ENCODE measurements at regions not wholly inside any gene's neighbourhood (a gene's known extent, or its start where the extent isn't known, plus 50 kb on each side); places are given as distances from the start of the nearest gene placed in this dataset.

GRCh38 chr4:38582889-38583470 is 81.0 kb upstream of the KLF3 start:
- no peak overlapping the region for H3K4me3 ChIP-seq (ENCODE audit: low read depth, low read length, poor library complexity, severe bottlenecking)
- H4K20me1 ChIP-seq (ENCODE audit: insufficient read depth, low read length), result no peaks in the 10 kb centered on the region
- no peaks in the 10 kb centered on the region for H3K27me3 ChIP-seq (ENCODE audit: insufficient read depth, low read length)
- no peaks in the 10 kb centered on the region for H3K36me3 ChIP-seq (ENCODE audit: insufficient read depth, low read length)
- no peaks in the 10 kb centered on the region for H3K9me2 ChIP-seq (ENCODE audit: low read depth, low read length)
- no peak overlapping the region for H3K4me2 ChIP-seq (ENCODE audit: low read length)
- H3K9ac ChIP-seq (ENCODE audit: low read length), result no peak overlapping the region
- H3K4me1 ChIP-seq (ENCODE audit: insufficient read depth, low read length, severe bottlenecking), result no peaks in the 10 kb centered on the region
- H3K79me2 ChIP-seq (ENCODE audit: insufficient read depth, low read length), result no peaks in the 10 kb centered on the region
- H3K27ac ChIP-seq (ENCODE audit: low read depth, low read length, poor library complexity, severe bottlenecking), result no peak overlapping the region
- TF ChIP-seq CTCF (IDR thresholded peaks at IDR 0.05; ENCODE audit: low read length) (no peak), EZH2 (IDR thresholded peaks at IDR 0.05; ENCODE audit: borderline replicate concordance, low read length) (no peak)
- H3F3A ChIP-seq (ENCODE audit: insufficient read depth, low read length), result no peaks in the 10 kb centered on the region
- H2AFZ ChIP-seq (ENCODE audit: low read length), result no peak overlapping the region
- H3K9me3 ChIP-seq (ENCODE audit: low read length), result no peaks in the 10 kb centered on the region

GRCh38 chr4:38585871-38586270 is 78.1 kb upstream of the KLF3 start:
- Histone ChIP-seq H3K9me3 (ENCODE audit: low read length) (no peaks in the 10 kb centered on the region), H3K9ac (ENCODE audit: low read length) (no peak overlapping the region), H3F3A (ENCODE audit: insufficient read depth, low read length) (no peaks in the 10 kb centered on the region), H3K9me2 (ENCODE audit: low read depth, low read length) (no peaks in the 10 kb centered on the region), H4K20me1 (ENCODE audit: insufficient read depth, low read length) (no peaks in the 10 kb centered on the region), H3K4me1 (ENCODE audit: insufficient read depth, low read length, severe bottlenecking) (no peaks in the 10 kb centered on the region), H3K27ac (ENCODE audit: low read depth, low read length, poor library complexity, severe bottlenecking) (no peak overlapping the region), H3K27me3 (ENCODE audit: insufficient read depth, low read length) (no peaks in the 10 kb centered on the region), H3K4me2 (ENCODE audit: low read length) (no peak overlapping the region), H2AFZ (ENCODE audit: low read length) (no peak overlapping the region), H3K4me3 (ENCODE audit: low read depth, low read length, poor library complexity, severe bottlenecking) (no peak overlapping the region), H3K79me2 (ENCODE audit: insufficient read depth, low read length) (no peaks in the 10 kb centered on the region), H3K36me3 (ENCODE audit: insufficient read depth, low read length) (no peaks in the 10 kb centered on the region)
- TF ChIP-seq EZH2 (IDR thresholded peaks at IDR 0.05; ENCODE audit: borderline replicate concordance, low read length), result no peak
- TF ChIP-seq CTCF (IDR thresholded peaks at IDR 0.05; ENCODE audit: low read length), result no peak

- no peaks in the 10 kb centered on the region for H3K9me2 ChIP-seq (ENCODE audit: low read depth, low read length)
- H3K4me1 ChIP-seq (ENCODE audit: insufficient read depth, low read length, severe bottlenecking), result no peaks in the 10 kb centered on the region
- H3K36me3 ChIP-seq (ENCODE audit: insufficient read depth, low read length), result no peaks in the 10 kb centered on the region
- H3K79me2 ChIP-seq (ENCODE audit: insufficient read depth, low read length), result no peaks in the 10 kb centered on the region
- H2AFZ ChIP-seq (ENCODE audit: low read length), result no peak overlapping the region
- no peaks in the 10 kb centered on the region for H4K20me1 ChIP-seq (ENCODE audit: insufficient read depth, low read length)
- H3F3A ChIP-seq (ENCODE audit: insufficient read depth, low read length), result no peaks in the 10 kb centered on the region
- no peak overlapping the region for H3K4me2 ChIP-seq (ENCODE audit: low read length)
- no peak overlapping the region for H3K4me3 ChIP-seq (ENCODE audit: low read depth, low read length, poor library complexity, severe bottlenecking)
- TF ChIP-seq CTCF (IDR thresholded peaks at IDR 0.05; ENCODE audit: low read length) (no peak), EZH2 (IDR thresholded peaks at IDR 0.05; ENCODE audit: borderline replicate concordance, low read length) (no peak)
- no peaks in the 10 kb centered on the region for H3K9me3 ChIP-seq (ENCODE audit: low read length)
- H3K9ac ChIP-seq (ENCODE audit: low read length), result no peak overlapping the region
- H3K27ac ChIP-seq (ENCODE audit: low read depth, low read length, poor library complexity, severe bottlenecking), result no peak overlapping the region
- no peaks in the 10 kb centered on the region; the same call in 1 of the 2 replicates for H3K27me3 ChIP-seq (ENCODE audit: insufficient read depth, low read length)
Observed at GRCh38 chr4:38587106-38587505, 76.9 kb upstream of the KLF3 start.

Measured in OCI-LY1 (cell line).